ENCODE measurements at regions not wholly inside any gene's neighbourhood (a gene's known extent, or its start where the extent isn't known, plus 50 kb on each side); places are given as distances from the start of the nearest gene placed in this dataset.

GRCh38 chr11:69906453-69906907, 87.3 kb upstream of the FGF3 start:
- H2AFZ ChIP-seq (ENCODE audit: low read depth, low read length, severe bottlenecking) = no peak overlapping the region

DNA sequence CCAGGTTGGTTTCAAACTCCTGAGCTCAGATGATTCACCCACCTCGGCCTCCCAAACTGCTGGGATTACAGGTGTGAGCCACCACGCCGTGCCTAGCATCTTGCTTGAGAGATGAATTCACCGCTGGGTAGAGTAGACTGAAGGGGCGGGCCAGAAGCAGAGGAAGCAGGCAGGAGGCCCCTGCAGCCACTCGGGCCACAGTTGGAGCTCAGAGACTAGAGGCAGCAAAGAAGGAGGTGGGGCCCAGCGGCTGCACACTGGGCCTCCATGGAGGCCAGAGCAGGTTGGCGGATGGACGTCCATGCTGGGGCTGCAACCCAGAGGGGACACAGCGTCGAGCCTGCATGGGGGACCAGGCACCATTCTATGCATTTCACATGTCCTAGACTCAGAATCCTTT, 88.4 kb upstream of the FGF3 start:
- Histone ChIP-seq H3K9me2 (replicated peaks; ENCODE audit: insufficient read depth, low read length) (no peaks in the 10 kb centered on the region), H3K4me2 (ENCODE audit: low read depth, low read length, poor library complexity, severe bottlenecking) (no peak overlapping the region), H3K9ac (ENCODE audit: low read length) (no peak overlapping the region), H3K4me3 (ENCODE audit: insufficient read depth, low read length, poor library complexity, severe bottlenecking) (no peak overlapping the region), H3F3A (ENCODE audit: insufficient read depth) (no peaks in the 10 kb centered on the region), H2AFZ (ENCODE audit: low read depth, low read length, severe bottlenecking) (no peak overlapping the region), H3K36me3 (ENCODE audit: low read length) (no peaks in the 10 kb centered on the region), H3K27me3 (ENCODE audit: low read length) (no peaks in the 10 kb centered on the region), H4K20me1 (ENCODE audit: low read depth, low read length) (no peaks in the 10 kb centered on the region), H3K79me2 (ENCODE audit: insufficient read depth, low read length) (no peaks in the 10 kb centered on the region), H3K27ac (ENCODE audit: low read depth, low read length) (no peak overlapping the region), H3K9me3 (ENCODE audit: insufficient read depth, low read length) (no peaks in the 10 kb centered on the region)
- TF ChIP-seq CTCF (IDR thresholded peaks at IDR 0.05; ENCODE audit: insufficient read depth, low read length, poor library complexity, severe bottlenecking) (no peak), EZH2phosphoT487 (conservative IDR thresholded peaks at IDR 0.05; ENCODE audit: low read length) (no peak)

More at GRCh38 chr11:69906453-69906907, 87.3 kb upstream of the FGF3 start:
- H3K79me2 ChIP-seq (ENCODE audit: insufficient read depth, low read length) = no peaks in the 10 kb centered on the region
- H3K4me2 ChIP-seq (ENCODE audit: low read depth, low read length, poor library complexity, severe bottlenecking) = no peak overlapping the region
- no peaks in the 10 kb centered on the region for H4K20me1 ChIP-seq (ENCODE audit: low read depth, low read length)
- no peaks in the 10 kb centered on the region for H3F3A ChIP-seq (ENCODE audit: insufficient read depth)
- H3K27me3 ChIP-seq (ENCODE audit: low read length) = no peaks in the 10 kb centered on the region
- H3K9ac ChIP-seq (ENCODE audit: low read length) = no peak overlapping the region
- TF ChIP-seq CTCF (IDR thresholded peaks at IDR 0.05; ENCODE audit: insufficient read depth, low read length, poor library complexity, severe bottlenecking) = no peak
- no peak for TF ChIP-seq EZH2phosphoT487 (conservative IDR thresholded peaks at IDR 0.05; ENCODE audit: low read length)
- no peaks in the 10 kb centered on the region for H3K9me3 ChIP-seq (ENCODE audit: insufficient read depth, low read length)
- H3K36me3 ChIP-seq (ENCODE audit: low read length) = no peaks in the 10 kb centered on the region
- H3K4me3 ChIP-seq (ENCODE audit: insufficient read depth, low read length, poor library complexity, severe bottlenecking) = no peak overlapping the region
- no peaks in the 10 kb centered on the region for H3K9me2 ChIP-seq (replicated peaks; ENCODE audit: insufficient read depth, low read length)
- no peak overlapping the region for H3K27ac ChIP-seq (ENCODE audit: low read depth, low read length)

GRCh38 chr11:69908511-69909220, 89.5 kb upstream of the FGF3 start:
- Histone ChIP-seq H3K27me3 (ENCODE audit: low read length) (no peaks in the 10 kb centered on the region), H2AFZ (ENCODE audit: low read depth, low read length, severe bottlenecking) (no peak overlapping the region), H4K20me1 (ENCODE audit: low read depth, low read length) (no peaks in the 10 kb centered on the region), H3K4me3 (ENCODE audit: insufficient read depth, low read length, poor library complexity, severe bottlenecking) (no peak overlapping the region), H3K27ac (ENCODE audit: low read depth, low read length) (no peak overlapping the region), H3K36me3 (ENCODE audit: low read length) (no peaks in the 10 kb centered on the region), H3K9me2 (replicated peaks; ENCODE audit: insufficient read depth, low read length) (no peaks in the 10 kb centered on the region), H3K9me3 (ENCODE audit: insufficient read depth, low read length) (no peaks in the 10 kb centered on the region), H3K79me2 (ENCODE audit: insufficient read depth, low read length) (no peaks in the 10 kb centered on the region), H3K4me2 (ENCODE audit: low read depth, low read length, poor library complexity, severe bottlenecking) (no peak overlapping the region), H3K9ac (ENCODE audit: low read length) (no peak overlapping the region), H3F3A (ENCODE audit: insufficient read depth) (no peaks in the 10 kb centered on the region)
- no peak for TF ChIP-seq EZH2phosphoT487 (conservative IDR thresholded peaks at IDR 0.05; ENCODE audit: low read length)
- TF ChIP-seq CTCF (IDR thresholded peaks at IDR 0.05; ENCODE audit: insufficient read depth, low read length, poor library complexity, severe bottlenecking) = no peak
